Posterior vena cava (tissue), 2 donors: ENCODE measurements at regions not wholly inside any gene's neighbourhood (a gene's known extent, or its start where the extent isn't known, plus 50 kb on each side); places are given as distances from the start of the nearest gene placed in this dataset.

Experiments
- DNase-seq: peaks from one replicate; pipeline ENCODE4 v3.0.0-alpha.2; 2020; ENCODE audit warnings: low spot score
- intact Hi-C, 2 donors: fragments of 100-400 bp; cut with DNase I; formaldehyde crosslinking; loops; one replicate each; pipeline versions ENCODE4 v1.14.1 to v1.14.2; 2022 to 2023
- microRNA-seq, 2 donors: library from miRNA; unstranded; fragments of <30 nt; microRNA quantifications; one replicate each; pipeline ENCODE4 v1.2.0, GENCODE V29; 2020 to 2021; ENCODE audit warnings: borderline microRNAs expressed in 2 of 2
- donor health status: DM: yes; HTN: yes; CAD: no.
- donor health status: DM: yes; HTN: yes; CAD: no.

- DNase-seq = no peak
- intact Hi-C loops = no loop called here
Observed at GRCh38 chr13:106633321-106633720, 65.4 kb upstream of the ARGLU1 start.

- intact Hi-C loops = no loop called here
- no peak for DNase-seq
Observed at GRCh38 chr13:106630650-106631049, 62.7 kb upstream of the ARGLU1 start.

- no peak for DNase-seq
- intact Hi-C loops = no loop called here
Observed at GRCh38 chr13:106630162-106630561, 62.2 kb upstream of the ARGLU1 start.

GRCh38 chr13:106628936-106629659 lies 61.2 kb upstream of the ARGLU1 start:
- intact Hi-C loops = no loop called here
- no peak for DNase-seq

- intact Hi-C loops = no loop called here
- no peak for DNase-seq
Observed at GRCh38 chr13:106626473-106626872, 58.5 kb upstream of the ARGLU1 start.

GRCh38 chr13:106625578-106625977 lies 57.6 kb upstream of the ARGLU1 start:
- no peak for DNase-seq
- intact Hi-C loops = no loop called here

- no peak for DNase-seq
- intact Hi-C loops = no loop called here
Observed at GRCh38 chr13:106623799-106624460, 56.0 kb upstream of the ARGLU1 start.

GRCh38 chr13:106621833-106622232 lies 53.9 kb upstream of the ARGLU1 start:
- DNase-seq = no peak
- intact Hi-C loops = no loop called here

GRCh38 chr13:106619688-106620555 lies 52.0 kb upstream of the ARGLU1 start:
- intact Hi-C loops = no loop called here
- DNase-seq = no peak

Small RNA genes in the stretch of these regions (microRNA-seq; reads per million reads assigned to microRNA genes)
- 0 reads per million in 2 donors for gene MIR1267
